ENCODE measurements at regions not wholly inside any gene's neighbourhood (a gene's known extent, or its start where the extent isn't known, plus 50 kb on each side); places are given as distances from the start of the nearest gene placed in this dataset.

DNA sequence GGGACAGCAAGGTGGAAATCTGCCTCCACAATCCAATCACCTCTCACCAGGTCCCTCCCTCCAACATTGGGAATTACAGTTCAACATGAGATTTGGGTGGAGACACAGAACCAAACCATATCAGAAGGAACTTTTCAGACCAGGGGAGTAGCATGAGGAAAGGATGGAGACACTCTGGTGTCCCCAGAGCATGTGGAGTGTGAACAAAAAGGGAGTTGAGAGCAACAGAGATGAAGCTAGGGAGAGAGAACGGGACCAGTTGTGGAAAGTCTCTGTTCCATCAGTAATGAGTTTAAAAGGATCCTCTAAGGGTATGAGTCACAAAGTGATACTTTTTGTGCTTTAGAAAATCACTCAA is 382.0 kb downstream of the SFMBT2 start:
- in situ Hi-C loops (cut with MboI; ENCODE audit: low sequenced_read_pairs), result no loop called here

DNA sequence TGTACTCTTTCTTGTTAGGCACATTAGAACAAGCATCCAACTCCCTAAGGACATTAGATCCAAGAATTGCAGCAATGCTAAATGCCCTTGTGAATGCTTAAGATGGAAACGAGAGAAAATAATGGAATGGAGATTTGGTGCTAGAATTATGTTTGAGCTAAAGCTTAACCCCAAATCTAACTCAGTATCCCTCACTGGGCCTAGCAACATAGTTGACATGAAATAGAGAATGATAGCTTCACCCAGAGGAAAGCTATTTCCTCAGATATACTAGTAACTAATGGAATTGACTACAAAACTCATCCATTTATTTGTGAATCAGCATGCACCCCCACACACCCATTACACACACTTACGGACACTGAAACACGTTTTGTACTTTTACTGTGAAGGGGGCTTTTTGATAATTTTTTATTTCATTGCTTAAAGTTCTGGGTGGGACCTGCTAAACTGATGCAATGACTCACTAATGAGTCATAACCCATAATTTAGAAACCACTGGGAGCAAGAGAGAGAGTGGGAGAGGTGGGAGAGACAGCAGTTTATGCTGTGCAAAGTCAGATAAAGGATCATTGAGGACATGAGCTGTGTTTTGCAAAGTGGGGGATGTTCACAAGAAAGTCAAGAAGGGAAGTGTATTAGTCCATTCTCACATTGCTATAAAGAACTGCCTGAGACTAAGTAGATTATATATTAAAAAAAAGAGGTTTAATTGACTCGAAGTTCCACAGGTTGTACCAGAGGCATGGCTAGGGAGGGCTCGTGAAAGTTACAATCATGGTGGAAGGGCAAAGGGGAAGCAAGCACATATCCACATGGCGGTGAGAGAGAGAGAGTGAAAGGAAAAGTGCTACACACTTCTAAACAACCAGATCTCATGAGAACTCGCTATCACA is 382.7 kb downstream of the SFMBT2 start:
- in situ Hi-C loops (cut with MboI; ENCODE audit: low sequenced_read_pairs), result no loop called here

DNA sequence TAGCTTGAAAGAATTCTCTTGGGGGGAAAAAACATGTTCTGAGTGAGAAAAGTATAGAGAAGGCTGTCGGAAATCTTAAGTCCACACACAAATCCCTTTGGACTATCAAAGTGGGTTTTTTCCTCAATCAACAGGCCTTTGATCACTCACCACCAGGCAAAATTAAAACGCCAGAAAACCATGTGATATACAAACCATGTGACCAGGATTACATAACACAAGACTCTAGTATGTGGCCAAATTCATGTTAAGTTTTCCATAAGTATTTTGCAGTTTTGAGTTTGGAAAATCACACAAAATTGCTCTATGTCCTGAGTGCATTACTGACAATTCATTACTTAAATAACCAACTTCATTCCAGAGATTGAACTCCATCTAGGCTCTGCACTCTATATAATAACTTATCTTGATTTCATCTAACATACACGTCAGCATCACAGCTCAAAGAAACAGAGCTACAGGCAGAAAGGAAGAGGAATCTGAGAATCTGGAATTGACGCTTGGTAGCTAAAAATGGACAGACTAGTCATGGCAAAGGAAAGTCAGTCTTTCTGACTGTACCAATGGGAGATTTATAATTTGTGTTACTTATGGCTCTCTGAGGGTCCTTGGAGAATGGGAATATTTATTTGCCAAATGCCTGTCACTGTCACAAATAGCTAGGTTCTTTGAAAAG is 383.5 kb downstream of the SFMBT2 start:
- in situ Hi-C loops (cut with MboI; ENCODE audit: low sequenced_read_pairs), result no loop called here

DNA sequence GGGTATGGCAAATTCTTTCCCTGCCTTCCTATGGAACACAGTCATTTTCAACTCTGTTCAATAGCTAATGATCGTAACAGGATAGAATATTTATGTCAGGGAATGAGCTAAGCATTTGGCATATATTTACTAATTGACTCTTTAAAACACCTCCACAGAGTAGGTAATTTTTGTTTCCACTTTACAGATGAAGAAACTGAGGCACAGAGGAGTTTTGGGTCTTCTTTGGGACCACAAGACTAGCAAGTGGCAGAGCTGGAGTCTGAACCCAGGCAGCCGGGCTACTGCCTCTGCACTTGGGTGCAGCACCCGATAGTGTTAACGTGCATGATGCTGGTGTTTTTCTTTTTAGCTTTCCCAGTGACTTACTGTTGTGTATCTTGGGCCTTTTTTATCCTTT is 384.0 kb downstream of the SFMBT2 start:
- in situ Hi-C loops (cut with MboI; ENCODE audit: low sequenced_read_pairs), result no loop called here

DNA sequence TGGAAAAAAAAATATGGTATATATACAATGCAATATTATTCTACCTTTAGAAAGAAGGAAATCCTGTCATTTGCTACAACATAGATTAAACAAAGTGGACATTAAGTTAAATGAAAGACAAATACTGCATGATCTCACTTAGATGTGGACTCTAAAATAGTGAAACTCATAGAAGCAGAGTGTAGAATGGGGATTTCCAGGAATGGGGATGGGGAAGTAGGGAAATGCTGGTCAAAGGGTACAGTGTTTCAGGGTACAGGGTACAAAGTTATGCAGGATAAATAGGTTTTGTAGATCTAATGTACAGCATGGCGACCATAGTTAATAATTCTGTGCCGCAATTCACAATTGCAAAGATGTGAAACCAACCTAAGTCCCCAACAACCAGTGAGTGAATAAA is 385.5 kb downstream of the SFMBT2 start:
- in situ Hi-C loops (cut with MboI; ENCODE audit: low sequenced_read_pairs), result no loop called here

DNA sequence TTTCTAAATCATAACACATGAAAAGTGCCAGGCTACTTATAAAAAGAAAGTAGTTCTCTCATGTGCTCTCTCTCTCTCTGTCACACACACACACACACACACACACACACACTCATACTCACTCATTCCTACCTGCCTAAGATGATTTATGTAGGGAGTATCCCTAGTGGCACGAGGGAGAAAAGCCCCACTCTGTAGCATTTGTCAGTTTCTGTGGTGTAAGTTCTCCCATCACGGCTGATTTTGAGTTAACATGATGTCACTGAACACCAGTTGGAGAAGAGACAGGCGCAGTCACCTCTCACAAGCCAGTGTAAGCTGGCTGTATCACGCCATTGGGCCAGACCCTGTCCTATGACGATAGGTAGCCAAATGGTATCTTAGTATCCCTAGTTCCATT is 395.4 kb downstream of the SFMBT2 start:
- in situ Hi-C loops (cut with MboI; ENCODE audit: low sequenced_read_pairs), result no loop called here

DNA sequence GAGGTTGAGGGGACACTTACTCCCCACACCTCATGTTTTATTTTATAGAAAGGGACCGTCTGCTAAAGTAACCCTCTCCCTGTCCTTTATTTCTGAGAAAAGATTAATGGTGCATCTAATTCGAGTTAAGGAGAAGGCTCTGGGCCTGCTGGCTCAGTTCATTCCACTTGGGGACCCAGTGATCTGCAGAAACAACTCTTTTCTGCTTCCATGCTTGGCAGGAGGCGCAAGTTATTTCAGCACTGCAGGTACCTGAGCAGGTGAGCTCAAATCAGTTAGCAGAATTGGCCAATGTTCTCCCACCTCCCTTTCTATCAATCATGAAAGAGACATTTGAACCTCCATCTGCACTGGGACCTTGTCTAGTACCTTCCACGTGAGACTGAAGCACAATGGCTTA is 396.1 kb downstream of the SFMBT2 start:
- in situ Hi-C loops (cut with MboI; ENCODE audit: low sequenced_read_pairs), result no loop called here

DNA sequence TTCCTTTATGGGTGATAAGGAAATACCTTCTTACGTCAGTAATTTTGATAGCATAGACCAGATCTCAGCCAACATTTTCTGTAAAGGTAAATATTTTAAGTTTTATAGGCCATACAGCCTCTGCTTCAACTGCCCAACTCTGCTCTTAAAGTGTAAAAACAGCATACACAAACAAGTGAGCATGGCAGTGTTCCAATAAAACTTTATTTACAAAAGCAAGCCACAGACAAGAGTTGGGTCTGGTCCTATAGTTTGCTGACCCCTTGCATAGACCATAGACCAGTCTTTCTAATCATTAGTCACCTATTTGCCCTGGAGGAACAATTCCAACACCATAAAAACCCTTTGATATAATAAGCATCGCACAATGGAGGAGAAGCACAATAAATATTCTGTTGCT is 398.8 kb downstream of the SFMBT2 start:
- in situ Hi-C loops (cut with MboI; ENCODE audit: low sequenced_read_pairs), result no loop called here

DNA sequence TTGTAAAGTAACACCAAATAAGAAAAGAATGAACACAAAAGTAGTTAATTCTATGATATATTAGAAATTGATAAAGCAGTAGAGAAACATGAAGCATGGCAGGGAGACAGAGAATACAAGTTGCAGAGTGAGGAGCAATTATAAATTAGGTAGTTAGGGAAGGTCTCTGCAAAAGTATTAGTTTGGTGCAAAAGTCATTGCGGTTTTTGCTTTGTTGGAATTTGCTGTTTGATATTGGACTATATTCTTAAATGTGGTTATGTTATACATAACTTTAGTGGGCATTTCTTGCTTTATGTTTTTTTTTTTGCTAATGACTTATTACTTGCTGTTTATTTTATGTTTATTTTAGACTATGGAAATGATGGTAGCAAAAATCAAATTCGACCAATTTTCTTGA is 402.2 kb downstream of the SFMBT2 start:
- in situ Hi-C loops (cut with MboI; ENCODE audit: low sequenced_read_pairs), result no loop called here

DNA sequence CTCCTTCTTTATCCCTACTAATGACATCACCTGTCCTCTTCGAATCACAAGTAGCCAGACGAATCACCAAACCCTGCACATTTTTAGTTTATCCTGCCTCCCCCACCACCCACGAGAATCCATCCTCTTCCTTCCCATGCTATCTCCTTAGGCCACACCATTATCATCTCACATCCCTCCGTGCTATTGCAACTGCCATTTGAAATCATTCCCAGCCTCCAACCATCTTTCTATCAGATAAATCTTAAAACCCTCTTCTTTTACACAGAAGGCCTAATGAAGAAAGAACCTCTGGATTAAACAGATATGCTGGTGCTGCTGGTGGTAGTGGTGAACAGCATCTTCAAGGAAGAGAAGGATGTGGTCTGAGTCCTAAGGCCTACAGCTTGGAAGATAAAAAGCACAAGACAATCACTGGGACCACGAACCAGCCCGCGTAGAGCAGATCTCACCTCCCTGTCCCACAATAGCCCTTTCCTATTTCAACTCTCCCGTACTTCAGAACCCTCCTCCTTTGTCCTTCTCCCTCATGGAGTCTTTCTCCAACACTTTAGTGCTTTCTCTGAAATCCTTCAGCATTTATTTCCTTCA is 403.1 kb downstream of the SFMBT2 start:
- in situ Hi-C loops (cut with MboI; ENCODE audit: low sequenced_read_pairs), result no loop called here

DNA sequence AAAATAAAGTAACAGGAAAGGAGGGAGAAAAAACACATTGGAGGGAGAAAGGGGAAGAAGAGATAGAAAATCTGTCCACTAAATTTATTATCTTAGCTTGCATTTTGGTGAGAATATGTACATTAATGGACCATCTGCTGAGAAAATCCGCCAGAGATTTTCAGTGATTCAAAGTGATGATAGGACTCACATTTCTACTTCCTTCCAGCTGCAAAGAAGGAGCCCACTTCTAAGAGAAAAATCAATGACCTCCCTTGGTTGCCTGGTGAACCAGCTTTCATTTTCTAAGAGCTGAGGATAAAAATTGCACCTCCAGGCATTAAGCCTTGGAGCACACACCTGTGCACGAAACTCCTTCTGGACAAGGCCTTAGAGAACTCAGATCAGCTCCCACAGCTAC is 404.3 kb downstream of the SFMBT2 start:
- in situ Hi-C loops (cut with MboI; ENCODE audit: low sequenced_read_pairs), result no loop called here

DNA sequence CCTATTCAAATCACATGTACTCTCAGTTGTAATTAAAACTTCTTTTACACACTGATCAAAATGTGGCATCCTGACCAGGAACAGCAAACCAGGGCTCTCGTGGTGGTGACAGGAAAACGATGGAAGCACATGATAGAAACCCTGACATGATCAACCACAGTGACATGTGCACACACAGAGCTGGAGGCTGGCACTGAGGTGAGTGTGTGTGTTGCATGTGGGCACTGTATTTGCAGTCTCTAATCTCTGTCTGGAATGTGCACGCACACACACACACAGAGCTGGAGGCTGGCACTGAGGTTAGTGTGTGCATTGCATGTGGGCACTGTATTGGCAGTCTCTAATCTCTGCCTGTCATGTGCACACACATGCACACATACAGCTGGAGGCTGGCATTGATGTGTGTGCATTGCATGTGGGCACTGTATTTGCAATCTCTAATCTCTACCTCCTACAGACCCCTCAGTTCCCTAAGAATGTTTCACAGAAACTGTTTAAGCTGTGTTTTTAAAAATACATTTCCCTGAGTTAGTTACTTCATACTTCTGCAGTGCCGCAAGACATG is 406.9 kb downstream of the SFMBT2 start:
- in situ Hi-C loops (cut with MboI; ENCODE audit: low sequenced_read_pairs), result no loop called here

DNA sequence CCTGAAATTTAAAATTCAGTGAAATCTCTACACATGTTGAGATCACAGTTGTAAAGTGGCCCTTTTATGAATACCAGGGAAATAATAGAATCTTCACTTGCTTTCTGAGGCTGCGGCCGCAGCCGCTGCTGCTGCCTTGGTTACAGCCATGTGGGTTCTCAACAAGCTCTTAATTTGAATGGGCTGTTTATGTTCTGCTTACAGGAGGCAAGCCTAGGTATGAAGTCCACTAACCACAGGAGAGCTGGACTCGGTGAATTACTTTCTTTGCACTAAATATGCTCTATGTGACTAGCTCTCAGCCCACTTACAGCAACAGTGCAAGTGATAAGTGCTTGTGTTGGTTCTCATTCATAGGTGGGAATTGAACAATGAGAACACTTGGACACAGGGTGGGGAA is 410.8 kb downstream of the SFMBT2 start:
- in situ Hi-C loops (cut with MboI; ENCODE audit: low sequenced_read_pairs), result no loop called here

DNA sequence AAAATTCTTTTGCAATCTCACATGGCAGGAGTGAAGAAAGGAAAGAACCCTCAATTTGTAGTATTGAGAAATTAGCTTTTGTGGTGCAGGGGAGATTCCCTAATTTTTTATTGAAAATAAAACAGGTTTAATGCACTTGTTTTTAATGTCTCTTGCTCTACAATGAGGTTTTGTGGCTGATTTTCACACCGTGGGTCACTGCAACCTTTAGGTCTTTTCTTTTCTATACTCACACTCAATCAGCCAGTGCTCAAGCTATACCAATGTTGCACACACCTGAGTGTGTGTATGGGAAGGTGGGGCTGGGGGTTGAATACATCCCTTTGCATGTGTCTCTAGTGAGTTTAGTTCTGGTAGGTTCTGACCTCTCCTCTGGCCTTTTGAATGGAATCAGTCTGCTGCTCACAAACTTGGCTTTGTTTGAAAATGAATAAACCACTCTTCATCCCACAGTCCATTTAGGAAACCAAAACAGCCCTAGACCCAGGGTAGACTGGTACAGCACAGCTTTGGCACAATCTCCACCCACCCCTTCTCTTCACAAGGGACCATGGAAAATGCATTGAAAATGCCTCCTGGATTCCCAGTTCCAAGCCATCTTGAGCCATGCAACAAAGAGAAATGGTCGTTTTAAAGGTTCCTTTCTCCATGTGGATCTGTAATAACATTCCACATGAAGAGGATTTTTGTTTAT is 411.5 kb downstream of the SFMBT2 start:
- in situ Hi-C loops (cut with MboI; ENCODE audit: low sequenced_read_pairs), result no loop called here

DNA sequence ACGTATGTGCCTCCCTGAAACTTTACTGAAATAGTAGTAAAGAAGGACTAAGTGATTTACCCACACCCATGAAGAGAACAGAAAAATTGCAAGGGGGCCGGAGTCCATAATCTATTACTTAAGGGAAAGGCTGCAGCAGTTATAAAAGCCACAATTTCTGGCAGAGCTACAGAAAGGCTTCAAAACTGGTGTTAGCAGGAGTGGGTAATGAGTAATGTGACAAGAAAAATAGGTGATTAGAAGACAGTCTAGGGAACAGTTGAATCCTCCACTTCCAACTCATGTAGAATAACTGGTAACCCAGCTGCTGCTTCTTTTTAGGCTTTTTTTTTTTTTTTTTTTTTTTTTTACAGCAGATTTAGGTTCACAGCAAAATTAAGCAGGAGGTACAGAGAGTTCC is 413.3 kb downstream of the SFMBT2 start:
- in situ Hi-C loops (cut with MboI; ENCODE audit: low sequenced_read_pairs), result no loop called here

DNA sequence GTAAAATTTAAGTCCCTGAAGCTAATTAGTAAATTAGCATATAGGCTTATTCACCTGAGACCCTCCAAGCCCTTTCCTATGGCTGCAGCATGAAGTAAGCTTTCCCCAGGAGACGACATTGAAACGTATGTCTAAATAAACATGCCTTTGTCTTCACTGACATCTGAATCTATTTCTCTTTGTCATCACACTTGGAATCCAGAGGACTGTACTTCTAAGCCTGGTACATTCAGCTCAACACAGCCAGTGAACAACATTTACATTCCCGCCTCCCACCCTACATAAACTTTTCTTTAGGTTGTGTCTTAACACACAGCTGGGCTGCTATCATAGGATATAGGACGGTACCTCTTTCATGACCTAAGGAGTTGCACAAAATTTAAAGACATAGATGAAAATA is 414.4 kb downstream of the SFMBT2 start:
- in situ Hi-C loops (cut with MboI; ENCODE audit: low sequenced_read_pairs), result no loop called here

DNA sequence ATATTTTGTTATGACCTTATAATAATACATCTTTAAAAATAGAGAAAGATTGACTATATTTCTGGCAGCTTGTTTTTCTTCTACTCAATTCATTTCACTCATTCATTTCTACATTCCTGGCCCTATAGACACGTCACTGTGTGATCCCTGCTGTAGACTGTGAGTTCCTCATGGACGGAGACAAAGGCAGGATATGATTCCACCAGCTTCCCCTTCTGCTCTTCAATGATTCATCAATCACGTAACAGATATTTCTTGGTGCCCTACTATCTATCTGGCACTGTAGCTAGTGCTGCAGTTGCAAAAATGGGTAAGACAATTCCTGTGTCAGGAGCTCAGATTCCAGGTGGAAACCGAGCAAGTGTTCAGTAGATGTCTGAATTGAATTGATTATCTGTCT is 415.0 kb downstream of the SFMBT2 start:
- in situ Hi-C loops (cut with MboI; ENCODE audit: low sequenced_read_pairs), result no loop called here

DNA sequence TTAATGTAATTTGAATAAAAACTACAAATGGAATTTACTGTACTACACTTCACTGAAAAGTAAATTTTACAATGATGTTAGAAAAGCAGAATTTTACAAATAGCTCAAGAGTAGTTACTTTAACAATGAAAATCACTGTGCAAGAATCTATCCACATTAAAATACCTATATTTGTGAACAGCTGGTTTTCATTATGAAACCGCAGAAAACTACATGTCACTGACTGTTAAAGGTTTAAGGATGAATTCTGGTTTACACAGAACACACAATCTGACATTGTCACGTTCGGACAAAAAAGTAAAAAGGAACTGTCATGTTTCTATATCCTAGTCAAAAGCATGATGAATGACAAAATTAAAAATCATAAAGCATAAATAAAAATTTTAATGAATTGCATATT is 415.3 kb upstream of the PRKCQ start:
- in situ Hi-C loops (cut with MboI; ENCODE audit: low sequenced_read_pairs), result no loop called here

DNA sequence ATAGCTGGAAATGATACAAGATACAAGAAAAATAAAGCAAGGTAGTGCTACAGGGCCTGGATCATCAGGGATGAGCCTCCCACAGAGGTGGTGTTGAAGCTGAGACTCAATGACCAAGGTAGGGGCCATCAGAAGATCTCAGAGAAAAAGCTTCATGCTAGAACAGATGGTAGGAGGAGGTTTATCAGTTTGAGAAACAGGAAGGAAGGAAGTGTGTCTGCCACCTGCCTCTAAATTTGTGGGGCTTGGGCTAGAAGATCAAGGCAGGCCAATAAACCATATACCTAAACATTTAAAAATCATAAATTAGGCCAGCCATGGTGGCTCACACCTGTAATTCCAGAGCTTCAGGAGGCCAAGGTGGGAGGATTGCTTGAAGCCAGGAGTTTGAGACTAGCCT is 410.8 kb upstream of the PRKCQ start:
- in situ Hi-C loops (cut with MboI; ENCODE audit: low sequenced_read_pairs), result no loop called here

DNA sequence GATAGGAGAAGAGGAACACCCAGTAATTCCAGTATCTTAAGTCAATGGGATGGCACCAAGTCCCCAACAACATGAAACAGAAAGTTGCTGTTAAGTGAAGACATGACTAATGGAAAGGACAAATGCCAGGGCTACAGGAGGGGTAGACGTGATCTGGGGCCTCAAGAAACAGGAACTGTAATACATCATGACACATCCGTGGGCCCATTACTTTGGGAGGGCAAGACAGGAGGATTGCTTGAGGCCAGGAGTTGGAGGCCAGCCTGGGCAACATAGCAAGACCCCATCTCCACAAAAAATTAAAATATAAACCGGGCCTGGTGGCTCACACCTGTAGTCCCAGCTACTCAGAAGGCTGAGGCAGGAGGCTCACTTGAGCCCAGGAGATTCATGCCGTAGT is 408.6 kb upstream of the PRKCQ start:
- in situ Hi-C loops (cut with MboI; ENCODE audit: low sequenced_read_pairs), result no loop called here

DNA sequence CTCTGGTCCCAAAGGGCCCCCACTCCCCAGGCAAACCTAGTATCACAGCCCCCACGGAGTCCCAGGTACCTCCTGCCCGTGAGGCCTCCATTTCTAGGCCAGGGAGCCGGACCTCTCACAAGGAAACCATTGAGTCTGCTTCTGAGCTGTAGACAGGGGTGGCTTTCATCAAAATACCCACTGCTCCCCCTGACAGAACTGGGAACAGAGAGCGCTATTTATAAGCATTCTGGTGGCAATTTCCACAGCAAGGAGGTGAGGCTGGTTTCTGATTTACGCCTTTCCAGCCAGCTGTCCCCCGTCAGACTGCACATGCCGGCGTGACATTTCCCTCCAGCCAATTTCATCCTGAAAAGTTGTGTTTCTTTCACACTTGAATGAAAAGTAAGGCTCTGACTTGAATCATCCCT is 407.5 kb upstream of the PRKCQ start:
- in situ Hi-C loops (cut with MboI; ENCODE audit: low sequenced_read_pairs), result no loop called here
